ENCODE measurements at regions not wholly inside any gene's neighbourhood (a gene's known extent, or its start where the extent isn't known, plus 50 kb on each side); places are given as distances from the start of the nearest gene placed in this dataset.

- TF ChIP-seq CTCF (IDR thresholded peaks at IDR 0.05; ENCODE audit: extremely low read depth in 1 of 2, insufficient read depth in 1 of 2, low read depth in 1 of 2, low read length in 2 of 2) (no peak), EZH2 (IDR thresholded peaks at IDR 0.05; ENCODE audit: borderline replicate concordance, low read depth, low read length, severe bottlenecking) (no peak), POLR2AphosphoS5 (IDR thresholded peaks at IDR 0.05; ENCODE audit: insufficient read depth, low read depth, low read length) (no peak), JUN (IDR thresholded peaks at IDR 0.05; ENCODE audit: borderline replicate concordance, insufficient read depth, insufficient read length, low read depth) (no peak), POLR2A (IDR thresholded peaks at IDR 0.05; ENCODE audit: low read depth, low read length) (no peak), GATA2 (IDR thresholded peaks at IDR 0.05; ENCODE audit: insufficient read depth, insufficient read length, low read depth, low read length) (no peak)
Measured at GRCh38 chr9:124174433-124174832, 83.3 kb upstream of the NEK6 start.
